Stimulated activated CD4-positive, alpha-beta T cell treated with anti-CD3 and anti-CD28 coated beads, Interleukin-12 subunit alpha, Interleukin-12 subunit beta, amount 100 ng/mL, for 48 hours (primary cell): ENCODE measurements at regions not wholly inside any gene's neighbourhood (a gene's known extent, or its start where the extent isn't known, plus 50 kb on each side); places are given as distances from the start of the nearest gene placed in this dataset.
"Not testable (repeated sequence)": the region's sequence is repeated elsewhere in the genome, so short reads cannot be mapped to it uniquely, and the experiment has no call there.

Source experiments
- DNase-seq, 3 donors: peaks; one replicate each; pipeline ENCODE4 v3.0.0-alpha.2; 2020; ENCODE audit warnings: low read depth in 2 of 3, low spot score in 1 of 3

DNA sequence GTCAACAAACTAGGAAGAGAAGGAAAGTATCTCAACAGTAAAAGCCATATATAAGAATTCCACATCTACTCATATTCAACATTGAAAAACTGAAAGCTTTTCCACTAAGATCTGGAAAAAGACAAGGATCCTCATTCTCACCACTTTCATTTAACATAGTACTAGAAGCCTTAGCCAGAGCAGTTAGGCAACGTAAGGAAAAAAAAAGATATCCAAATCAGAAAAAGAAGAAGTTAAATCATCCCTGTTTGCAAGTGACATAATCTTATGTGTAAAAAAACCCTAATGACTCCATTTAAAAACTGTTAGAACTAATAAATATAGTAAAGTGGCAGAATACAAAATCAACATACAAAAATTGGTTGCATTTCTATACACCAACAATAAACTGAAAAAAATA lies 426.2 kb downstream of the BCAT1 start:
- DNase-seq, result no peak

DNA sequence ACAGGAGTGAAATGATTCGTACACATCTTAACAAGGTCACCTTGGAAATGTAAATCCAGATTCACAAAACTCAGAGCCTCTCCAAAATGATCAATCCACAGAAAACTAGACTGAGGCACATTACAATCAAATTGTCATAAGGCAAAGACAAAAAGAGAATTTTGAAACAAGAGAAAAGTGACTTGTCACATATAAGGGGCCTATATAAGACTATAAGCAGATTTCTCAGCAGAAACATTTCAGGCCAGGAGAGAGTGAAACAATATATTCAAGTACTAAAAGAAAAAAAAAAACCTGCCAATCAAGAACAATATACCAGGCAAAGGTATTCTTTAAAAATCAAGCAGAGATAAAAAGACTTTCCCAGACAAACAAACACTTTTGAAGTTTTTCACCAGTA lies 429.1 kb downstream of the BCAT1 start:
- DNase-seq, result no peak

DNA sequence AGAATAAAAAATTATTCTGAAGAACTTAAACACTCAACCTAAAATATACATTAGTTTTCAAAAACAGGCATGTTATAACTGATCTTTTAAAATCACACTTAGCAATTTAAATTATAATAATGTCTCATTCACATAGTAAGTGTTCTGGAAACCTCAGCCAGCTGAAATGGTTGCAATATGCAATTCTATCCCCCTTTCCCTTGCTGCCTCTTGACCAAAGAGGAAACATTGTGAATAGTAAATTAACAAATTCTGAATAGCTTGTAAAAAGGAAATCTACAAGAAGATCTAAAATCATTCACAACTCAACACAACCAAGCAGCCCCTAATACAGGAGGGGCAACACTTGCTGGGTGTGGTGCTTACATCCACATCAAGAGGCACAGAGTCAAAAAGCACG lies 431.9 kb downstream of the BCAT1 start:
- no peak for DNase-seq

DNA sequence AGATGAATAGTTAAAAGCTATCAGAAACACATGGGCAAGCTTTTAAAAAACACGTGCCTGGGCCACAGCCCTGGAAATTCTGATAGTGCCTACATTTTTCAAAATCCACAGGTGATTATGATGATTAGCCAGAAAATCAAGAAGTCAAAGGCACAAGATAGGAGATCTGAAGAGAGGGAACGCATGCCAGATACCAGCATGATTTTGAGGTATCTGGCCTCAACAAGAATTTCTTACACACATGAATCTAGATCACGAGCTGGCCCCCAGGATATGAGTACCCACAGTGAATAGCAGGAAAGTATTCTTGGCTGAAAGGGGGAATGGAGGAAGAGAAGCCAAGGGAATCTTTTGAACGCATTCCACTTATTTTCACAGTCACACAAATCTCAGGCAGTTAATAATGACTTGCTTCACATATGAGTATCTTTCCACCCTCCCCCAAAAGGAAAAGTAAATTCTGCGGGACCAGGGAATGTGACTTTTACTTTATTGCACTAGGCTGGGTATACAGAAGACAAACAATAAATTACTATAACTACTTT lies 438.2 kb downstream of the BCAT1 start:
- DNase-seq, result no peak

DNA sequence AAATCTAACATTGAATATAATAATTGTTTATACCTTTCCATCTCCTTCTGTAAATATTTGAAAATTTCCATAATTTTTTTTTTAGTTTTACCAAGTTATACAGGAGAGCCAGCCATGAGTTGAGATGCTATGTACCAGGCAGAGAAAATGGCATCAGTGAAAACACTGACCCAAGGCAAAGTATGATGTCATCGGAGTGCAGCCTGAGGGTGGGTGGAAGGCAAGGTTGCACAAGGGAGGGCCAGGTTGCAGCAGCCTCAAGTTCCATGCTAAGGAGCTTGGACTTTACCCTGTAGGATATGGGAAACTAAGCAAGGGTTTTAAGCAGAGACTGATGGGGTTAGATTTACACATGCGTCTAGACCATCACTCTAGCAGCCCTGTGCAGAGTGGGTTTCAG lies 441.1 kb downstream of the BCAT1 start:
- no peak for DNase-seq

DNA sequence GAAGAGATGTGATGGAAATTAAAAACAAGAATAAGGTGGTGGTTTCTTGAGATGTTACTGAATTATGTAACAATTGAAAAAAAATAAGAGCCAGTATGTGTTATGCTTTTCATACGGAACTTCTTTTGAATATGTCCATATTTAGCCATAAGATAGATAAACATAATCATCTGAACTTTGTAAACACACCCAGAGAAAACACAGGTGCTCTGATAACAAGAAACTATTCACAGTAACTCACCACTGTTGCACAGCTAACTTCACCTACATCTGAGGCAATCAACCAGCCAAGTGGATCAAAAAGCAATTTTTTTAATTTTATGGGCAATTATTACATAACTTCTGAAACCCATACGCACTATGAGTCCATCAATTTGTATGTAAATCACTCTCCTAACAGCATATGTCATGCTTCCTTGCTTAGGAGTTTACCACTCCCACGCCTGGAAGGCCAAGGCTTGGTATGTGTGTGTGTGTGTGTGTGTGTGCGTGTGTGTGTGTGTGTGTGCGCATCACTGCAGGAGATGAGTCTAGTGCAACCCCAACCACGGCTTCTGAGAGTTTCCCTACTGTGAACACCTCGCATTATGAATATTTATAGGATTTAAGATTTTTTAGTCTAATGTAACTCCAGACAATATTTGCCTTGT lies 443.4 kb downstream of the BCAT1 start:
- DNase-seq, result no peak

DNA sequence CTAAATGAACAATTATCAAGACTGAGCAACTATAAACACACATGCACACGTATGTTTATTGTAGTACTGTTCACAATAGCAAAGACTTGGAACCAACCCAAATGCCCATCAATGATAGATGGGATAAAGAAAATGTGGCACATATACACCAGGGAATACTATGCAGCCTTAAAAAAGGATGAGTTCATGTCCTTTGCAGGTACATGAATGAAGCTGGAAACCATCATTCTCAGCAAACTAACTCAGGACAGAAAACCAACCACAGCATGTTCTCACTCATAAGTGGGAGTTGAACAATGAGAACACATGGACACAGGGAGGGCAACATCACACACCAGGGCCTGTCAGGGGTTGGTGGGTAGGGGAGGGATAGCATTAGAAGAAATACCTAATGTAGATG lies 445.4 kb downstream of the BCAT1 start:
- not testable (repeated sequence) for DNase-seq

DNA sequence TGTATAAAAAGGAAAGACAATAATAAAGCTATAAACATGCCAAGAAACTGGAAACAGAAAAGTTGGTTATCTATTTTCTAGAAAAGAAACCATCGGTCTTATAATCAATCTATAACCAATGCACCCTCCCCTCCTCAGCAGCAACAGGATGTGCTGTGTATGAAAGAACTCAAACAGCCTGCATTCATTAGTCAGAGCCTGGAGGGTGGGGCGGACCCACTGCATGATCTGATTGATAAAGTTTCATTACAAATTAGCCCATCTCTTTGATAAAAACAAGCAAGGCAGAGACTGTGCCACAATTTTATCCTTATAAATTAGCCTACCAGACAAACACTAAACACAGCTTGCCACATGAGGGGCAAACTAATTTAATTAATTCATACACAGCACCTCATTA lies 448.1 kb downstream of the BCAT1 start:
- no peak for DNase-seq

DNA sequence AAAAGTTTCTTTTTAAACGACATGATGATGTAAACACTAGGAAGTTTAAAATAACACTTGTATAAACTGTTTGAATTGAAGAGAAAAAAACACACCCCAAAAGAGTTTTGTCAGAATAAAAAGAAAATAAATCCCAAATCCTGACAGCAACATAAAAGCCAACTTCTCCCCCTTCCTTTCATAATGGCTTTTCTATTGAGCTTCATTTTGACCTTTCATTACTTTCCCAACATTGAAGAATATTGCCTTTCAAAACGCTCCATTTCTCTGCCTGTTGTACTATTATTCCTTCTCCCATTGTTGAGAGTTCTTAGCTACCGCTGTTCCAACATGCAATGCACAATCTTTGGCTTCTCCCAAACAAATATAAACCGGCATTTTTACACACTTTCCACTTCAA lies 448.5 kb downstream of the BCAT1 start:
- DNase-seq, result no peak

DNA sequence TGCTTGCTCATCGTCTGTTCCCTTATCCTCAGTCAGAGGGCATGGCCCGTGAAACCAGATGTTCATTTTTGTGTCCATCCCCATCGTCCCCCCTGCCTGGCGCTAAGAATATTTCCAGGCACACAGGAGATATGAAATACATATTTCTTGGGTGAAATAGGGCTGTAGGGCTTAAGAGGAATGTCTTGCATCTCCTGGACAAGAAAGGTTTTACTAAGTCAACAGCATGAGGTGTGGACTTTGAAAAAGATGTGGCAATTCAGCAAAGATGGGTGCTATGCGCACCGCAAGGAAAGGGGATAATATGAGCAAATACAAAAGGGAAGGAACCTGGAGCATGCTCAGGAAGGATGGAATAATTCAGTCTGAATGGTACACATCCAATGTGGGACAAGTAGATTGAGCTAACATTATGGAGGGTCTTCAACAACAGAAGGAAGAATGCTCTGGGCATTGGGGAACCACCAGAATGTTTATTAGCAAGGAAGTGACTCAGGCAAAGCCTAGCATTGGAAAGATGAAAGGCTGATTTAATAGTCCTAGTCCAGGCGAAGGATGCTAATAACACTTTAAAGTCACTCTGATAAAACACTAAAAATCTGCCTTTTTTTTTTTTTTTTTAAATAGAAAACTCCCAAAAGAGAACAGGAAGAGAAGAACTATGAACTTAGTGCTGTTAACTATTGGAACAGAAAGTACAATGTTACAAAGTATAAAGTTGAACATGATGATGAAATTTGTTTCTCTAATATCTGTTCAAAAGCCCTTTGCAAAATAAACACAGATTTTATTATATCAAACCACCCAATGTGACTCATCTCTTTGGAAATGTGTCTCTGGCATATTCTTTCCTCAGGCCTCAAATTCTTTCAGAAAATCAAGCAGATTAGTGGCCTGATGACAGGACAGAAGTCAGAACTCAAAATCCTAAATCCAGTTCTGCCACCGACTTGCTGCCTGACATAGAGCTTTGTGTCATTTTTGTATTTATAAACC lies 449.5 kb downstream of the BCAT1 start:
- no peak for DNase-seq

DNA sequence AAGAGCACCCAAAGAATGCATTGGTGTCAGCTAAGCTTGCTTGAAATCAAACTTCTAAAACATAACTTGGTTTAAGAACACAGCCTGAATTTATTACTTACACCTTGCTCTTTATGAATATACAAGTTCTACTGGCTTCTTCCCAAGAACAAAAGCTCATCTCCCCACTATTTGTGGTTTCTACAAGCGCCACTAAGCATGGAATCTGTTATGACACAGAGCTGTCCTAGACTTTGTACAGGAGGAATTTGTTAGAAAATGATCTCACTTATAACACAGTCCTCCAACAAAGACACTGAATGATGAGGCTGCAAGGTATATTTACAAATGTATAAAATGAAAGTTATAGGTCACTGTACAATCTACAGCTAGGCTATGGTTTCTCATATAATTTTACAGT lies 452.1 kb downstream of the BCAT1 start:
- DNase-seq, result no peak

DNA sequence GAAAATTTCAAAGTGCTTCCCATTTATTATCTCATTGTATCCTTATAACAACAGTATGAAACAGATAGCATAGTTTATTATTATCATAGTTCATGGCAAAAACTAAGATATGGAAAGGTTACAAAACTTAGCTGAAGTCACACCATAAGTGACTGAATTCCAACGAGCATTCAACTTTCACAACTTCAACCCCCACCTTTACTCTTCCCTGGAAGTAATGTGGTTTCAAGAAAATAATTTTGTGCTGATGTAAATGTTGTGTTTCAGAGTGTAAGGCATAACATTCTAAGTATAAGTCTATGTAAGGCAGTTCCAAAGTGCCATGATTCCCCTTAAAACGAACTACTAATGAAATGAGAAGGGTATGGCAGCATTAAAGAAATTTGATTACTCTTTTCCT lies 454.5 kb downstream of the BCAT1 start:
- no peak for DNase-seq

DNA sequence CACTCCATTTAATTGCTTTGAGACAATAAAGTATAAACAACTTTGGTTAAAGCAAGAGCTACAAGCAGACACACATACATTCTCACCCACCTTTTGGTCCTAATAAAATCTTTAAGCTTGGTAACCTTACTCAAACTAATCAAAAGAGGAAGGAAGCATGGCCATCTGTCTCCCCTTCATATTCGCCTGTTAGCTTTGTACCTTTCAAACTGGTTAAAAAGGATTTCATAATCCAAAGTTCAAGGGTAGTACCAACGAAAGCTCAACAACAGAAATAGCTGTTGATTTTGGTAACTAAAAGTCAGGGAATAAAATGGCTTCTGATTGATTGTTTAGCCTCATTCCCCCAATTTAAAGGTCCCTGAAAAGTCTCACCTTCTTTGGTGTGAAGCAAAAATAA lies 456.9 kb downstream of the BCAT1 start:
- no peak for DNase-seq

DNA sequence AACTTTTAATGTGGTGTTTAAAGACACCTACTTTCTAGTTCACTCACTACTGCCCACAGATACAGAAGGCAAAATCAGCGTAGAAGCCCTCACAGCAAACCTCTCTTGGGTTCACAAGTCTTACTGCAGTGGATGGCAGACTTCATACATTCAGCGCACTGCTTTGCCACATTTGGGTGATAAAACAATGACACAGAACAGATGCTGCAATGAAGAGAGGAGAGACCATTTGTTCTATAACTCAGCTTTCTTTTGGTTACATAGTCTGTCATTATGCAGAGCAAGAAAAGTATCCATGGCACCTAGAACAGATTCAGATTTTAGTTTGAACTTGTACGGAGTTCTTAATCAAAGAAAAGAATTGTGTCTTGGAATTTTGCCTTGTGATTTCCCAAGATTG lies 459.0 kb downstream of the BCAT1 start:
- no peak for DNase-seq

DNA sequence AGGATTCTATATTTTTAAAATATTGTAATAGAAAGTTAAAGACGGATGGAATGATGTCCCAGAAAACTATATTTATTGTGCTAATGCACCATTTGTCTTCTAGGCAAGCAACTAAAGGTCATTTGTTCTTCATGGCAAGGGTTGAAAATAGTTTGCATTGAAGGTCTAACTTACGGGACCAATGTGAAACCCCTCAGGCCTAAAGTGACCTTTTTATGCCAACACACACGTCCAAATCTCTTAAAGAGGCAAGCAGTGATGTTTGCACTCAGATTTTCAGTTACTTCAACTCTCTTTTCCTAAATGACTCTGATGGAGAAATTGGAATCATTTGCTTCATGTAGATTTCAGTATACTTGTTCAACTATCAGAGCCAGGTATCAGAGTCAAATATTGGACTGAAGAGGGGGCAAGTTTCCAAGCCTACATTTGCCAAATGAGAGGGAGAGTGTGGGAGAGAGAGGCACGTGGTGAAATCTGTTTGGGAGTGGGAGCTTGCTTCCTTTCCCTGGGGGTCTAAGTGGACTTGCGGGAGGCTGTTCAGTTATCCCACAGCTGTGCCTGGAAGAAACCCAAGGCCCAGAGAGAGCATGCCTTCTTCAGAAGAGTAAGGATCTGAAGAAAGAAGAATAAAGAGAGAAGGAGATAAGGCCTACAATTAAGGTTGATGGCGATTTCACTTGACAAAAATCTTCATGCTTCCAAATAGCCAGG lies 459.8 kb downstream of the BCAT1 start:
- DNase-seq, result no peak

DNA sequence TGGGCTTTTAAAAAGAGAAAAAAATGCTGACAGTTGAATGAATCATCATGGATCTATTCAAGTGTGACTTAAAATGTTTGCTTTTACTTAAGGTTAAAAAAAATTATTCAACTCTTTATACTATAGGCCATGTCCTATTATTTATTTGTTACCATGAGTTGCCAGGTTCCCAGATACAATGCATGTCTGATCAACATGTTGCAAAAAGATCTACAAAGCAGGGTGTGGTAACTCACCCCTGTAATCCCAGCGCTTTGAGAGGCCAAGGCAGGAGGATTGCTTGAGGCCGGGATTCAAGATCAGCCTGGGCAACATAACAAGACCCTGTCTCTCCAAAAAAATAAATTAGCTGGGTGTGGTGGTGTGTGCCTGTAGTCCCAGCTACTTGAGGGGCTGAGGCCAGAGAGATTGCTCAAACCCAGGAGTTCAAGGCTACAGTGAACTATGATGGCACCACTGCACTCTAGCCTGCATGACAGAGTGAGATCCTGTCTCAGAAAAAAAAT lies 460.8 kb downstream of the BCAT1 start:
- DNase-seq, result no peak

DNA sequence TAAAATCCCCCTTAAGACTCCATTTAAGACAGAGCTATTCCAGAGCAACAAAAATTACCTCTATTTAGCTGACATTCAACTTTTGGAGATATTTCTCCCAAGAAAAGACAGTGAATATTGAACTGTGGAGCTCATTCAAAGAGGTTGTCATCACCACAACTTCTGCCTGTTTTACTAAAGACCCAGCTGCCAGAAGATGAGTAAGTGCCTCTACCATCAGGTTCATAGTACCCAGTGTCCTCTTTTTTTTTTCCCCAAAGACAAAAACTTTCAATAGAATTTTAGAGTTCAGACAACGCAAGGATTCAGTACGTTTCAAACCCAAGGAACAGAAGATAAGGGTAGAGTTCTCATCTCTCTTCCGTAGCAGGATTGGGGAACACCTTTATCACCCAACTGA lies 461.3 kb downstream of the BCAT1 start:
- DNase-seq, result no peak

DNA sequence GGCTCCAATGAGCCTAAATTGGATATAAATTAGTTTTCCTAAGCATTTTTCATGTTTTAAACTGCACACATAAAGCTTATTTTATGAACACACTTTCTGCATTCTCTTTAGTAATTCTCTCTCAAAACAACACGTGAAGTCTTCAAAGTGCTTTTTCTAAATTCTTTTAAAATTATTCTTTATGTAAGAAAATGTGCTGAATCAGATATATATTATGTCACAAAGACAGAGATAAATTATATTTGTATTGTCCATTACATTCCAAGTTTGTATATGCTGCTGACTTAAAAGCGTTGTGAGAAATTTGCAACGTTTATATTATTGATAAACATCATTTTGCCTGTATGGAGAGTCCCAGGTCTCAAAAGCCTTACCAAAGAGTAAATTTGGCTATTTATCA lies 465.2 kb downstream of the BCAT1 start:
- DNase-seq, result no peak

DNA sequence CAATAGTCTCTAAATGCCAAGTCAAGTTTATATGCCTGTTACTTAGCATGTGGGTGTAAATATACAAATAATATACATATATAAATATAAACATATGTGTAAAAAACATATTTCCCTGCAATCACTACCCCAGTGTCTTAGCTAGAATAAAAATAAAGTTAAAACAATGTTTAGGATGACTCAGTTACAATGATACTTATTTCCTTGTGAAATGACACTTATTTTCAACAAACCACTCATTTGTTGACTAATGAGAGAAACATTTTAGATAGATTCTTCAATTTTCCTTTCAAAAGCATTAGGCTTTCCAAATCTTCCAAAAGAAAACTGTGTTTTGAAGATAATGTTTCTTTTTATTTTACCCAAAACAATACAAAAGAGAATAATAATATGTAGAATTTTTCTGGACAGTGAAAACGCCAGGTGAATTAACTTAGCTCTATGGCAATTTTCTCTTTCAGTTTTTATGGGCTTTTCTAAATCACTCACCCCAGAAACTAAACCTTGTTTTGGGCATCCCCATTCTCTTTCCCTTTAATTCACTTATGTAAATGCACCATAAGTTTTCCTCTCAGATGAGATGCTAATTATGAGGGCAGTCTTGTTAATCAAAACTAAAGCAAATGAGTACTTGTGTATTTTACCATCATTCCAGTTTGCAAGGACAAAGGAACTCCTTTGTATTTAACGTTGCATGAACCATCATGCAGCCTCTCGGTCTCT lies 465.9 kb downstream of the BCAT1 start:
- no peak for DNase-seq

DNA sequence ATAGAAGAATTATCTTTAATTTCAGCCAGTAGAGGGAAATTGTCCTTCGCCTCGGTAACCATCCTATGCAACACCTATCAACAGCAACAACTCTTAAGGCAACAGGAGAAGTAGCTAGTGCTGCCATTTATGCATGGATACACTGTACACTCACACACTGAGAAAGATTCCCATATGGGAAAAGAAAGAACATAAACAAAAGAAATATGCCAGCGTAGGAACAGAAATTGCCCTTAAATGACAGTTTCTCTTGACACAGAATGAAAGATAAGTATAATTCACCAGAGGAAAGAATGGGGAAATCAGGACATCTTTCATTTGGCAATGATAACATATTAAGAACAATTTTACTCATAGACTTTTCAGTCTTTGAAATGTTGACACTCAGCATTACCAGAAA lies 466.9 kb downstream of the BCAT1 start:
- DNase-seq, result no peak
